GM18519 (cell line): ENCODE measurements at regions not wholly inside any gene's neighbourhood (a gene's known extent, or its start where the extent isn't known, plus 50 kb on each side); places are given as distances from the start of the nearest gene placed in this dataset.
"Not testable (repeated sequence)": the region's sequence is repeated elsewhere in the genome, so short reads cannot be mapped to it uniquely, and the experiment has no call there.

ENCODE experiments used
- ATAC-seq: cut with Tn5 transposase; IDR thresholded peaks from one replicate; pipeline ENCODE4 v1.9.1; 2021; ENCODE audit warnings: mild to moderate bottlenecking, moderate library complexity; ENCODE audit not compliant: unreplicated experiment, low FRiP score

GRCh38 chr9:83140061-83140460 is 77.1 kb upstream of the RASEF start:
- ATAC-seq: no peak

GRCh38 chr9:83138422-83139135 is 75.6 kb upstream of the RASEF start:
- no peak for ATAC-seq

GRCh38 chr9:83133316-83133715 is 70.4 kb upstream of the RASEF start:
- no peak for ATAC-seq

GRCh38 chr9:83132768-83133167 is 69.8 kb upstream of the RASEF start:
- ATAC-seq: no peak

GRCh38 chr9:83130541-83130940 is 67.6 kb upstream of the RASEF start:
- ATAC-seq: no peak

GRCh38 chr9:83125671-83126070 is 62.7 kb upstream of the RASEF start:
- ATAC-seq: no peak

GRCh38 chr9:83119873-83120272 is 56.9 kb upstream of the RASEF start:
- ATAC-seq: no peak

- ATAC-seq: no peak
These were observed 53.1 kb upstream of the RASEF start for GRCh38 chr9:83116026-83116425.

GRCh38 chr9:83113445-83113844 is 50.5 kb upstream of the RASEF start:
- ATAC-seq: not testable (repeated sequence)
